ENCODE measurements at regions not wholly inside any gene's neighbourhood (a gene's known extent, or its start where the extent isn't known, plus 50 kb on each side); places are given as distances from the start of the nearest gene placed in this dataset.

DNA sequence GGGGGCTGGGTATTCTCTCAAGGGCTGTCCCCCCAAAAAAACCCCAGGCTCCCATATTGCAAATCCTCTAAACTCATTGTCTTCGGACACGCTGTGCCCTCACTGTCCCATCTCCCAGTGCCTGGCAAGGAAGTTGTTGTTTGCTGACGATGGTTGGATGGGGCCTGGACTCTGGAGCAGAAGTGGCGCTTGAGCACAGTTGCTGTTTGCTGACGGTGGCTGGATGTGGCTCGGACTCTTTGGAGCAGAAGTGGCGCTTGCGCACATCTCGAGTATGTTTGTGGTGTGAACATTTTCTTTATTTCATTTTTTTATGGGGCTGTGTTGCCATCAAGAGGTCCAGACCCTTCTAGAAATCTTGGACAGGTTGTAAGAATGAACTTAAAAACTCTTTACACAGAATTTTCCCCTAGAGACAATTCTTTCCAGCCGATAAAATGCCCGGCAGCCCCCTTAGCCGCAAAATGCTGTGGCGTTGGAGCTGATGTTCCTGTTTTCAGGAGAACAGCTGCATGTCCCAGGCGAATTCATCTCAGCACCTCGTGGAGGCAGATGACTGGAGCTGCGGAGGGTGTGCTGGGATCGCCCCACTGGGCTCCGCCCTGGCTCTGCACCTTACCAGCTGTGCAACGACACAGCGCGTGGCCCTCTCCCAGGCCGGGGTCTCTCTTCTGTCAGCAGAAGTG is 1167.4 kb downstream of the BRD1 start:
- TF ChIP-seq, protein P1, sequence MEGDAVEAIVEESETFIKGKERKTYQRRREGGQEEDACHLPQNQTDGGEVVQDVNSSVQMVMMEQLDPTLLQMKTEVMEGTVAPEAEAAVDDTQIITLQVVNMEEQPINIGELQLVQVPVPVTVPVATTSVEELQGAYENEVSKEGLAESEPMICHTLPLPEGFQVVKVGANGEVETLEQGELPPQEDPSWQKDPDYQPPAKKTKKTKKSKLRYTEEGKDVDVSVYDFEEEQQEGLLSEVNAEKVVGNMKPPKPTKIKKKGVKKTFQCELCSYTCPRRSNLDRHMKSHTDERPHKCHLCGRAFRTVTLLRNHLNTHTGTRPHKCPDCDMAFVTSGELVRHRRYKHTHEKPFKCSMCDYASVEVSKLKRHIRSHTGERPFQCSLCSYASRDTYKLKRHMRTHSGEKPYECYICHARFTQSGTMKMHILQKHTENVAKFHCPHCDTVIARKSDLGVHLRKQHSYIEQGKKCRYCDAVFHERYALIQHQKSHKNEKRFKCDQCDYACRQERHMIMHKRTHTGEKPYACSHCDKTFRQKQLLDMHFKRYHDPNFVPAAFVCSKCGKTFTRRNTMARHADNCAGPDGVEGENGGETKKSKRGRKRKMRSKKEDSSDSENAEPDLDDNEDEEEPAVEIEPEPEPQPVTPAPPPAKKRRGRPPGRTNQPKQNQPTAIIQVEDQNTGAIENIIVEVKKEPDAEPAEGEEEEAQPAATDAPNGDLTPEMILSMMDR (IDR thresholded peaks at IDR 0.05; ENCODE audit: insufficient read depth, low read length) = no peak
- TF ChIP-seq, protein P2, sequence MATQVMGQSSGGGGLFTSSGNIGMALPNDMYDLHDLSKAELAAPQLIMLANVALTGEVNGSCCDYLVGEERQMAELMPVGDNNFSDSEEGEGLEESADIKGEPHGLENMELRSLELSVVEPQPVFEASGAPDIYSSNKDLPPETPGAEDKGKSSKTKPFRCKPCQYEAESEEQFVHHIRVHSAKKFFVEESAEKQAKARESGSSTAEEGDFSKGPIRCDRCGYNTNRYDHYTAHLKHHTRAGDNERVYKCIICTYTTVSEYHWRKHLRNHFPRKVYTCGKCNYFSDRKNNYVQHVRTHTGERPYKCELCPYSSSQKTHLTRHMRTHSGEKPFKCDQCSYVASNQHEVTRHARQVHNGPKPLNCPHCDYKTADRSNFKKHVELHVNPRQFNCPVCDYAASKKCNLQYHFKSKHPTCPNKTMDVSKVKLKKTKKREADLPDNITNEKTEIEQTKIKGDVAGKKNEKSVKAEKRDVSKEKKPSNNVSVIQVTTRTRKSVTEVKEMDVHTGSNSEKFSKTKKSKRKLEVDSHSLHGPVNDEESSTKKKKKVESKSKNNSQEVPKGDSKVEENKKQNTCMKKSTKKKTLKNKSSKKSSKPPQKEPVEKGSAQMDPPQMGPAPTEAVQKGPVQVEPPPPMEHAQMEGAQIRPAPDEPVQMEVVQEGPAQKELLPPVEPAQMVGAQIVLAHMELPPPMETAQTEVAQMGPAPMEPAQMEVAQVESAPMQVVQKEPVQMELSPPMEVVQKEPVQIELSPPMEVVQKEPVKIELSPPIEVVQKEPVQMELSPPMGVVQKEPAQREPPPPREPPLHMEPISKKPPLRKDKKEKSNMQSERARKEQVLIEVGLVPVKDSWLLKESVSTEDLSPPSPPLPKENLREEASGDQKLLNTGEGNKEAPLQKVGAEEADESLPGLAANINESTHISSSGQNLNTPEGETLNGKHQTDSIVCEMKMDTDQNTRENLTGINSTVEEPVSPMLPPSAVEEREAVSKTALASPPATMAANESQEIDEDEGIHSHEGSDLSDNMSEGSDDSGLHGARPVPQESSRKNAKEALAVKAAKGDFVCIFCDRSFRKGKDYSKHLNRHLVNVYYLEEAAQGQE (IDR thresholded peaks at IDR 0.05; ENCODE audit: insufficient replicate concordance, low read depth) = no peak
- no peak for TF ChIP-seq POLR2AphosphoS5 (IDR thresholded peaks at IDR 0.05; ENCODE audit: low read depth)

Measured in HL-60 (cell line).